Right renal pelvis (tissue), 4 donors: ENCODE measurements at regions not wholly inside any gene's neighbourhood (a gene's known extent, or its start where the extent isn't known, plus 50 kb on each side); places are given as distances from the start of the nearest gene placed in this dataset.

Experiments
- DNase-seq, 4 donors: peaks; one replicate each; pipeline ENCODE4 v3.0.0-alpha.2; 2013; ENCODE audit warnings: low read depth in 4 of 4, low spot score in 3 of 4, missing footprints in 1 of 4

- no peak for DNase-seq
These were observed 407.0 kb downstream of the TGFB2 start for GRCh38 chr1:218752126-218752525.

DNA sequence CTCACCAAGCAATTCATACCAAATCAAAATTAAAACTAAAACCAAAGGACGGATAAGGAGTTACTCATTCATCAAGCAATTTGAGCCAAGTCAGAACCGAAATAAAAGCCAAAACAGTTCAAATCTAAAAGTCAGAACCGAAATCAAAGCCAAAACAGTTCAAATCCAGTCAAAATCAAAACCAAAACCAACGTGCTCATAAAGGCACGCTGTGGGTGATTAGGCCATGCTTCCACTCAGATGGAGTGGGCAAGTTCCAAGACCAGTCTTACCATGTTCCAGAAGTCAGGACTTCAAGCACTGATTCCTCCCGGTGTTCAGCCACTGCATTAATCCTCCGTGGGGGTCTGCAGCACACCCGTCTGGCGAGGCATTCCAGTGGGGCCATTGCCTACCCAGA lies 409.3 kb downstream of the TGFB2 start:
- DNase-seq: no peak

GRCh38 chr1:218755128-218755527 lies 410.0 kb downstream of the TGFB2 start:
- no peak for DNase-seq

DNA sequence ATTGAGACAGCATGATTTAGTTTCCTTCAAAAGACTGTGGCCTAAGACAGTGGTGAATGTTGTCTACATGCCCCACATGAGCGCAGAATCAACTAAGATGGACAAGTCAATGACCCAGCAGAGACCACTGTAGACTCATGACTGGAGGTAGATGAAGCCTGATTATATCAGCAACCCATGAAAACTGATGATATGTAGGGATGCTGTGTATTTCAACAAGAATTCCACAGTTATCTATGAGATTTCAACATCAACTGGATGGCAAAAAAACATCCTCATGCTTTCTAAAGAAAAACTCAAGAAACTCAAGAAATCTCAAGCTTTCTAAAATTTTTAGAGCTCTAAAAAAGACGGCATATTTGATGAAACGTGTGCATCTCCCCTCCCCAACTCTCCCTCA lies 413.9 kb upstream of the LYPLAL1 start:
- DNase-seq: no peak

DNA sequence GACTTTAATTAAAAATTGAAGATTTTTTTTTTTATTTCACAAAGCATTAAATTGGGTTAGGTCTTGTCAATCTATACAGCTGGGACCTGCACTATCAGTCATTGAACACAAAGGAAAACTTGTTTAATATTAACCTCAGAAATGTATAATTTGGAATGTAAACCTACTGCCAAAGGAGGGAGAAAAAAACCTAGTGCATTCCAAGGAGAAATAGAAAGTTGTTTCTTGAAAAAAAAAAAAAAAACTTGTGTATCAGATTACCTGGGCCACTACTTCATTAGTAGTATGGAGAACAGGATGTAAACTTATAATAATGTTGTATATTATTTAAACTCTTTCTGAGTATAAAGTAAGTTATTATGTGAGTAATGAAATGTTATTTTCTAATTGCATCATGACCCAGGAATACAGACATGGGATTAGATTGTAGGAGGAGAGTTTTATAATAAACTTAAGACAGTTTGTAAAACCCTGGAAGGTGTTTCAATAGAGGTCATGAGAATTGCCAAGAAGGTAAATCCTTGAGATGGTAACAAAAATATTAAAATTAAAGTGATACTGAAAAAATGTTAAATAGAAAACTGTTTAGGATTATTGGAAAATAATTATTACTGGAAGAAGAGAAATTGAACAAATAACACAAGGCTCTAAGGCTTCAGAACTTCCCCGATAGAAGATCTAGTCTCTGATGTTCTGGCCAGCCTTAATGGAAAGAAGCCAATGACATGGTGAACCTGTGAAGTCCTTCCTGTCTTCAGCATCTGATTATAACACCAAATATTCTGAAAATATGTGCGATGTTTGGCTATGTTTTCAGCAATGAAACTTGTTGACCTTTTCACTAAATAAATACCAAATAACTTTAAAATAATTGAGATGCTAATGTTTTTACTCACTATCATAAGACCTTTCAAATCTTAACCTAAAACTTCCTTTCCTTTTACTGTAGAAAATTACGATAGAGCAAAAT lies 412.8 kb upstream of the LYPLAL1 start:
- DNase-seq: no peak

GRCh38 chr1:218763538-218763937 lies 410.1 kb upstream of the LYPLAL1 start:
- no peak for DNase-seq

DNA sequence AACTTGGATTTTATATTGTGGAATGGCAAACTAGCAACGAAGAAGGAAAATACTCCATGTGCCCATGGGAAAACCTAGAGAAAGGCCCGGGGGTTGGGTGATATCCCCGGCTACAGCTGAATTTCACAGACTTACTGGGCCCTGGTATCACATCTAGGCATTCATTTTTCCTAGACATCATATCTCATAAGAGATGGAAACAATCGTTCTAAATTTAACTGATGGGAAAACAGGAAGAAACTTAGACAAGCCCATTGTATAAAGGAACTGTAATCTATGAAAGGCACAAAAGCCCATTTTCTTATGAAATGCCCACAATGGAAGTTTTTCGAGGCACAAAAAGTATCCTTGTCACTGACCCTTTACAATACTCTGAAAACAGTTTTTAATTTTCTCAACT lies 407.9 kb upstream of the LYPLAL1 start:
- DNase-seq: no peak

GRCh38 chr1:218771931-218772330 lies 401.7 kb upstream of the LYPLAL1 start:
- DNase-seq: no peak

DNA sequence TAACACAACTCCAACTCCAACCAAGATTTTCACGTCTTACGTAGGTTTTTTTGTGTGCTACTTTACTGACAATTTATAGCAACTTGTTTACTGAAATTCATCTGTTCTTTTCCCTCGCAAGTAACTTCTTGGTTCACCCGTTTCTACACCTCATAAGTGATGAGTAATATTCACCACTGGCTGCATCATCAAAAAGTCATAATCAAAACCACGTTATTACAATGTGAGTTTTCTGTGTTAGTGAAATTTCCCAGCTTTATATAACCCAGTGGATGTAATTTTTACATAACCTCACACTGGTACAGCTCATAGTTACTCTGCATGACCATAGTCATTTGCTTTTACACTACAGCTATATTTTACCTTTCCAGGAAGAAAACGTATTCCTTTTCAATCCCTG lies 401.1 kb upstream of the LYPLAL1 start:
- no peak for DNase-seq

GRCh38 chr1:218775501-218776021 lies 398.1 kb upstream of the LYPLAL1 start:
- DNase-seq: no peak

GRCh38 chr1:218778257-218779126 lies 395.2 kb upstream of the LYPLAL1 start:
- no peak for DNase-seq

- no peak for DNase-seq
These were observed 394.2 kb upstream of the LYPLAL1 start for GRCh38 chr1:218779341-218780100.

- DNase-seq: no peak
These were observed 390.5 kb upstream of the LYPLAL1 start for GRCh38 chr1:218783131-218783530.

- DNase-seq: no peak
These were observed 389.8 kb upstream of the LYPLAL1 start for GRCh38 chr1:218783916-218784315.

DNA sequence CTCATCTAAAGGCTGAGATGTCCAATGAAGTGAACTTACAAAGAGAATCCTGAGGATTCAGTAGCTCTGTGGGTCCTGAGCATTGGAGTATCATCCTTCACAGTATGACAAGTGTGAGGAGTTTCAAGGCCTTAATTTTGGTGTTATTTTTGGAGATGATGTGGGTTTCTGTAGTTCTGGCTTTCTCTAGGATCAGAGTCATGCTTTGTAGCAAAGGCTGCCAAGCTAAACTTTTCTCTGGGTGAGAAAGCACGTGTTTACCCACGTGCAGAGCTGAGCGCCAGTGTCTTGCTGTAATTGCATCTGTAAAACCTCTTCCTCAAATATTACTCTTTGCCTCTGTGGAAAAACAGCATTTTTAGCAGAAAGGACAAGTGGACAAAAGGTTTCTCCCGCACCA lies 387.8 kb upstream of the LYPLAL1 start:
- DNase-seq: no peak

DNA sequence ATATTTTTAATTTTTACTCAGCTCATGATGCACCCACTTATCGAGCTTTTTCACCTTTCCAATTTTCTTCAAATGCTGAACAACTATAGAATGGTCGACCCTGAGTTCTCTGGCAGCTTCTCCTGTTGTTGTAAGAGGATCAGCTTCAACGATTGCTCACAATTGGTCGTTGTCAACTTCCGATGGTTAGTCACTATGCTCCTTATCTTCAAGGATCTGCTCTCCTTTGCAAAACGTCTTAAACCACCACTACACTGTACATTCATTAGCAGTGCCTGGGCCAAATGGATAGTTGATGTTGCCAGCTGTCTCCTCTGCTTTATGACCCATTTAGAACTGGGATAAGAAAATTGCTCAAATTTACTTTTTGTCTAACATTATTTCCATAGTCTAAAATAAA lies 385.9 kb upstream of the LYPLAL1 start:
- no peak for DNase-seq

DNA sequence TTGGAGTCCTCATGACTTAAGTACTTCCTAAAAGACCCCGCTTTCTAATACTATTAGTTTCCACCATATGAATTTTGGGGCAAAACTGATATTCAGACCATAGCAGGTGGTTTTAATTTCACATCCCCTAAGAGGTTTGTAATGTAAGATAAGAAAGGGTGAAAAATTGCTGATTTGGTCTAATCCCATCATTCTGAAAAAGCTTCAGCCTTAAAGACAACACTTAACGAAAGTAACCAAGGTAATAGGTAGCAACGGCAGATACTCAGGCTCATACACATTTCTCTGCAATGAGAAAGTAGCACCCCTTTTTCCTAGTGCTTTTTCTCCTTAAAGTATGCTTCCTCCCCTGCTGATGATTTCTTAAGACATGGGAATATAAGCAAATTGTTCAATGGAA lies 376.9 kb upstream of the LYPLAL1 start:
- DNase-seq: no peak

- no peak for DNase-seq
These were observed 370.9 kb upstream of the LYPLAL1 start for GRCh38 chr1:218802799-218803198.

- no peak for DNase-seq
These were observed 370.2 kb upstream of the LYPLAL1 start for GRCh38 chr1:218803351-218803997.
